Kidney (tissue), 13 donors: ENCODE measurements at regions not wholly inside any gene's neighbourhood (a gene's known extent, or its start where the extent isn't known, plus 50 kb on each side); places are given as distances from the start of the nearest gene placed in this dataset.

Experiments
- DNase-seq, 5 donors: peaks; one replicate each; pipeline ENCODE4 v3.0.0-alpha.2; 2013 to 2020
- FAIRE-seq: peaks from 2 replicates; lab custom pipeline; 2012; peaks lifted over from hg19 to GRCh38; lab: Jason Lieb, UNC
- H3K27ac ChIP-seq, 2 donors: one replicate each; pipeline ENCODE4 v1.7.0; 2013; ENCODE audit warnings: low read depth in 2 of 2, low read length in 2 of 2, inconsistent platforms in 1 of 2
- H3K27me3 ChIP-seq: one replicate; pipeline ENCODE4 v1.7.1; 2013; ENCODE audit warnings: low read length, inconsistent platforms; ENCODE audit not compliant: control insufficient read depth, insufficient read depth
- H3K36me3 ChIP-seq, 3 donors: one replicate each; pipeline versions ENCODE4 v1.7.0 to v1.7.1; 2013; ENCODE audit warnings: low read length in 3 of 3, control low read depth in 1 of 3, inconsistent platforms in 1 of 3; ENCODE audit not compliant: insufficient read depth in 3 of 3, control insufficient read depth in 2 of 3
- H3K4me1 ChIP-seq, 3 donors: one replicate each; pipeline versions ENCODE4 v1.7.0 to v1.7.1; 2013; ENCODE audit warnings: low read length in 3 of 3, inconsistent platforms in 1 of 3, low read depth in 1 of 3; ENCODE audit not compliant: control insufficient read depth in 2 of 3, insufficient read depth in 2 of 3
- H3K4me3 ChIP-seq, 3 donors: one replicate each; pipeline versions ENCODE4 v1.7.0 to v1.8.1; 2013; ENCODE audit warnings: low read length in 3 of 3, control low read depth in 1 of 3, inconsistent platforms in 1 of 3
- H3K9ac ChIP-seq, 3 donors: one replicate each; pipeline versions ENCODE4 v1.7.0 to v1.7.1; 2013; ENCODE audit warnings: low read length in 3 of 3, control low read depth in 1 of 3, inconsistent platforms in 1 of 3
- H3K9me3 ChIP-seq, 3 donors: one replicate each; pipeline versions ENCODE4 v1.7.0 to v1.7.1; 2013; ENCODE audit warnings: low read length in 3 of 3, control low read depth in 1 of 3, inconsistent platforms in 1 of 3; ENCODE audit not compliant: control insufficient read depth in 2 of 3, insufficient read depth in 1 of 3
- intact Hi-C: fragments of 100-400 bp; cut with DNase I; formaldehyde crosslinking; loops from one replicate; pipeline ENCODE4 v1.11.1; 2022
- TF ChIP-seq, protein P1 (sequence below): IDR thresholded peaks from 3 replicates; pipeline ENCODE4 v1.5.1; 2012; ENCODE audit warnings: mild to moderate bottlenecking, moderate library complexity, borderline replicate concordance; ENCODE audit not compliant: insufficient read depth; ENCODE audit errors: extremely low read depth
- donor health status: control.
- donor health status: control.
- donor health status: control.
- donor health status: control.
- donor health status: control.
- donor health status: DM: yes; HTN: yes; CAD: no.
- donor health status: Normal renal cell carcinoma (clear cell type).

- FAIRE-seq (no peak), DNase-seq (no peak)
- Histone ChIP-seq H3K9me3 (no peaks in the 10 kb centered on the region), H3K27me3 (no peaks in the 10 kb centered on the region), H3K4me1 (peaks cover 1 to 14% (median 3%) of the 10 kb centered on the region in 3 donors), H3K4me3 (no peak overlapping the region), H3K9ac (no peak overlapping the region), H3K36me3 (no peaks in the 10 kb centered on the region), H3K27ac (no peak overlapping the region)
- intact Hi-C loops, result no loop called here
- TF ChIP-seq, protein P1, sequence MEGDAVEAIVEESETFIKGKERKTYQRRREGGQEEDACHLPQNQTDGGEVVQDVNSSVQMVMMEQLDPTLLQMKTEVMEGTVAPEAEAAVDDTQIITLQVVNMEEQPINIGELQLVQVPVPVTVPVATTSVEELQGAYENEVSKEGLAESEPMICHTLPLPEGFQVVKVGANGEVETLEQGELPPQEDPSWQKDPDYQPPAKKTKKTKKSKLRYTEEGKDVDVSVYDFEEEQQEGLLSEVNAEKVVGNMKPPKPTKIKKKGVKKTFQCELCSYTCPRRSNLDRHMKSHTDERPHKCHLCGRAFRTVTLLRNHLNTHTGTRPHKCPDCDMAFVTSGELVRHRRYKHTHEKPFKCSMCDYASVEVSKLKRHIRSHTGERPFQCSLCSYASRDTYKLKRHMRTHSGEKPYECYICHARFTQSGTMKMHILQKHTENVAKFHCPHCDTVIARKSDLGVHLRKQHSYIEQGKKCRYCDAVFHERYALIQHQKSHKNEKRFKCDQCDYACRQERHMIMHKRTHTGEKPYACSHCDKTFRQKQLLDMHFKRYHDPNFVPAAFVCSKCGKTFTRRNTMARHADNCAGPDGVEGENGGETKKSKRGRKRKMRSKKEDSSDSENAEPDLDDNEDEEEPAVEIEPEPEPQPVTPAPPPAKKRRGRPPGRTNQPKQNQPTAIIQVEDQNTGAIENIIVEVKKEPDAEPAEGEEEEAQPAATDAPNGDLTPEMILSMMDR, result no peak
These were observed 55.8 kb downstream of the FOXD1 start for GRCh38 chr5:73392775-73393174.

DNA sequence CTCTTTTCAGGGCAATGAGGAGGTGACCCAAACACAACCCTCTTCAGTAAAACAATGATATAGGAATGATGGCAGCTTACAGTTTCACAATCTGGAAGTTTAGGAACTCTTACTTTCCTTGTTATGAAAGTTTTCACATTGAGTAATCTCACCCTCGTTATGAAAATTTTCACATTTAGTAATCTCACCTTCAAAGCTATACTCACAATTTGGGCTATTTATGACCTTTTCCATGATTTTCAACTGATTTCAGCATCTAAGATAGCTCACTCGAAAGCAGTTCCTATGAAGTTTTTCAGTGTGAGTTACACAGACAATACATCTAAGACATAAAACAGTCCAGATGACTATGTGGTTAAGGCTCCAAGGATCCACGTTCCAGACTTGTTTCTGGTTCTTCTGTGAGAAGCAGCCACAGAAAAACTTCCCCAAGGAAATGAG is 57.1 kb downstream of the FOXD1 start:
- DNase-seq, result no peak
- TF ChIP-seq, protein P1, result no peak
- H3K27ac ChIP-seq, result no peak overlapping the region
- H3K27me3 ChIP-seq, result no peaks in the 10 kb centered on the region
- H3K9me3 ChIP-seq, result no peaks in the 10 kb centered on the region
- no peak for FAIRE-seq
- H3K36me3 ChIP-seq, result no peaks in the 10 kb centered on the region
- peaks cover 5 to 19% (median 8%) of the 10 kb centered on the region in 3 donors for H3K4me1 ChIP-seq
- H3K9ac ChIP-seq, result no peak overlapping the region
- intact Hi-C loops, result no loop called here
- H3K4me3 ChIP-seq, result no peak overlapping the region

- FAIRE-seq (no peak), DNase-seq (no peak)
- intact Hi-C loops, result no loop called here
- H3K9ac ChIP-seq, result no peak overlapping the region
- H3K4me1 ChIP-seq, result peaks cover 5 to 19% (median 8%) of the 10 kb centered on the region in 3 donors
- H3K4me3 ChIP-seq, result no peak overlapping the region
- no peaks in the 10 kb centered on the region for H3K36me3 ChIP-seq
- no peak overlapping the region for H3K27ac ChIP-seq
- no peaks in the 10 kb centered on the region for H3K9me3 ChIP-seq
- no peaks in the 10 kb centered on the region for H3K27me3 ChIP-seq
- TF ChIP-seq, protein P1, result no peak
These were observed 57.6 kb downstream of the FOXD1 start for GRCh38 chr5:73390972-73391371.

- Histone ChIP-seq H3K36me3 (no peaks in the 10 kb centered on the region), H3K9me3 (peaks cover 0 to 9% (median 0%) of the 10 kb centered on the region in 3 donors), H3K27ac (no peak overlapping the region), H3K9ac (no peak overlapping the region), H3K4me3 (no peak overlapping the region), H3K27me3 (no peaks in the 10 kb centered on the region), H3K4me1 (peaks cover 5 to 15% (median 5%) of the 10 kb centered on the region in 3 donors)
- no peak for DNase-seq
- no peak for FAIRE-seq
- TF ChIP-seq, protein P1, result no peak
- intact Hi-C loops, result no loop called here
These were observed 59.8 kb downstream of the FOXD1 start for GRCh38 chr5:73388740-73389139.
